Immature natural killer cell (primary cell): ENCODE measurements at regions not wholly inside any gene's neighbourhood (a gene's known extent, or its start where the extent isn't known, plus 50 kb on each side); places are given as distances from the start of the nearest gene placed in this dataset.
A peak's percentile ranks its signal among the peaks of the same experiment; 100 is the strongest.

Experiments used
- DNase-seq, 3 donors: peaks; one replicate each; pipeline ENCODE4 v3.0.0; 2022; ENCODE audit warnings: mixed read lengths in 1 of 3
- H3K27ac Mint-ChIP-seq, 6 donors: one replicate each; pipeline ENCODE4 v1.8.0; 2020; ENCODE audit warnings: mixed read lengths in 6 of 6, mild to moderate bottlenecking in 5 of 6, inconsistent platforms in 4 of 6, moderate library complexity in 3 of 6
- H3K27me3 Mint-ChIP-seq, 3 donors: one replicate each; pipeline ENCODE4 v1.8.0; 2020 to 2021; ENCODE audit warnings: low read depth in 3 of 3, mild to moderate bottlenecking in 3 of 3, mixed read lengths in 3 of 3, moderate library complexity in 3 of 3, inconsistent platforms in 1 of 3
- H3K36me3 Mint-ChIP-seq, 3 donors: one replicate each; pipeline ENCODE4 v1.8.0; 2020; ENCODE audit warnings: mixed read lengths in 3 of 3, inconsistent platforms in 2 of 3, mild to moderate bottlenecking in 2 of 3
- H3K4me1 Mint-ChIP-seq, 2 donors: one replicate each; pipeline ENCODE4 v1.8.0; 2020; ENCODE audit warnings: inconsistent platforms in 2 of 2, mild to moderate bottlenecking in 2 of 2, mixed read lengths in 2 of 2, moderate library complexity in 1 of 2
- H3K4me3 Mint-ChIP-seq, 5 donors: one replicate each; pipeline ENCODE4 v1.8.0; 2020; ENCODE audit warnings: mild to moderate bottlenecking in 5 of 5, mixed read lengths in 5 of 5, inconsistent platforms in 3 of 5, moderate library complexity in 3 of 5
- H3K9me3 Mint-ChIP-seq, 6 donors: one replicate each; pipeline ENCODE4 v1.8.0; 2020; ENCODE audit warnings: mild to moderate bottlenecking in 6 of 6, mixed read lengths in 6 of 6, inconsistent platforms in 4 of 6, moderate library complexity in 3 of 6

DNA sequence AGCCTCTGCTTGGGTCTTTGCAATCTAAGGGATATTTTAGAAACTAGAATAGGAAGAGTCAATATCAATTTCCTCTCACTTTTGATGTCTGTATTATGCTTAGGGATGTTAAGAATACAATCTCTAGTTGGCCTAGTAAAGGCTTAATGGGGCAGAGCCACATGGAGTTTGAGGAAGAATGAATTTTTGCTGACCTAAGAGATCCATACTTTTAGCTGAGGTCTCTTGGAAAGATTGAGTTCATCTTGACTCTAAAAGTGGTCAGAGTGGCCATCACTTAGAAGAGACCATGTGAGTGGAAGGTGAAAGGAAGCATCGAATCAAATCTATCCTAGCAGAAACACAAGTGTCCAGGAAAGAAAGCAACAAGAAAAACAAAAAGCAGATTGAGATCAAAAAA, 92.2 kb upstream of the SLC28A3 start:
- Mint-ChIP-seq H3K9me3 (no peaks in the 10 kb centered on the region), H3K27ac (no peak overlapping the region), H3K4me1 (no peaks in the 10 kb centered on the region), H3K27me3 (no peaks in the 10 kb centered on the region), H3K4me3 (no peak overlapping the region), H3K36me3 (no peaks in the 10 kb centered on the region)
- no peak for DNase-seq

DNA sequence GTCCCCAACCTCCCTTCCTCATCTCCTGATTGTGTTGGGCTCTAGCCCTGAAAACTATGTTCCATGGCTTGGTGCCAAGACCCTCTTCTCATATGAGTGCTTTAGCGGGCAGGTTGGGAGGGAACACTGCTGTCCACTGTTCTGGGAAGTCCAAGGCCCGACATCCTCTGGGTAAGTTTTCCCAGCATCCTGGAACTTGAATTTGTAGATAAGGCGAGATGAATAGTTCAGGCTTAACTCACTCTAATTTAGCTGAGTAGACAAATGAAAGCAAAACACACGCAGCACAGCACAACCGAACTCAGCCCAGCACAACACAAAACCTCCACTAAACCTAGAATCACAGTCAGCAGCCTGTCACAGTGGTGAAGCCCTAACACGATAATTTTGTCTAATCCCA, 95.3 kb upstream of the SLC28A3 start:
- peaks cover 0 to 5% (median 0%) of the 10 kb centered on the region in 3 donors for H3K27me3 Mint-ChIP-seq
- DNase-seq: no peak
- no peaks in the 10 kb centered on the region for H3K9me3 Mint-ChIP-seq
- no peak overlapping the region for H3K4me3 Mint-ChIP-seq
- no peaks in the 10 kb centered on the region for H3K36me3 Mint-ChIP-seq
- H3K4me1 Mint-ChIP-seq: no peaks in the 10 kb centered on the region
- H3K27ac Mint-ChIP-seq: no peak overlapping the region

DNA sequence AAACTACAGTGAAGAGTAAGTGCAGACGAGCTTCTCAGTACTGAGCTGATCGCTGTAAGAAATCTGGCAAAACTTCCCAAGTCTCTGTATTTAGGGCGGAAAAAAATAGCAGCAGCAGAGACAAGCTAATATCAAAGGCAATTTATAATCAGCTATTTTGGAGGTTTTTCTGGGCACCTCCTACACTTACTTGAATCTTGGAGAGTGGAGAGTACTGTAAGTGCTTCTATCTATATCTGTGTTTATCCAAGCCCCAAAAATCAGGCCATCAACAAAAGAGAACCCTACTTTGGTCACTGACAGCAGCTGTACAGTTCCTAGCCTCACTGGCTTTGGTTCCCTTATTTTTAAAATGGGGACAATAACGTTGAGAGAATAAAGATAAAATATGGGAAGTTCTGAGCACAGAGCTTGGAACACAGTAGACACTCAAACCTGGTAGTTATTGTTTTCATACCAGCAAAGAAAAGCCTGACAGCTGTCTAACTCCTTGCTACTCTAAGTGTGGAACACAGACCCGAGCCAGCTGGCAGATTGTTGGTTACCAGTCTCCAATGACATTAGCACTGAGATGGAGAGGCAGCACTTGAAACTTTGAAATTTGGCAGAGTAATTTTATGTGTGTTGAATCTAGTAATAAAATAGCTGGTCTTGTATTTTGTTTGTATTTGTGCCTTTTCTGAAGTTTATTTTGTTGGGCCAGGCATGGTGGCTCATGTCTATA, 96.0 kb upstream of the SLC28A3 start:
- H3K4me1 Mint-ChIP-seq: no peaks in the 10 kb centered on the region
- no peak overlapping the region for H3K27ac Mint-ChIP-seq
- H3K4me3 Mint-ChIP-seq: no peak overlapping the region
- H3K27me3 Mint-ChIP-seq: peaks cover 0 to 5% (median 0%) of the 10 kb centered on the region in 3 donors
- no peaks in the 10 kb centered on the region for H3K36me3 Mint-ChIP-seq
- DNase-seq: no peak
- no peaks in the 10 kb centered on the region for H3K9me3 Mint-ChIP-seq

GRCh38 chr9:84438391-84438790, 97.8 kb upstream of the SLC28A3 start:
- peaks cover 0 to 7% (median 5%) of the 10 kb centered on the region in 3 donors for H3K27me3 Mint-ChIP-seq
- no peak overlapping the region for H3K27ac Mint-ChIP-seq
- peaks cover 16 to 18% of the 10 kb centered on the region in 2 donors for H3K4me1 Mint-ChIP-seq
- no peaks in the 10 kb centered on the region for H3K9me3 Mint-ChIP-seq
- no peak for DNase-seq
- no peak overlapping the region for H3K4me3 Mint-ChIP-seq
- H3K36me3 Mint-ChIP-seq: no peaks in the 10 kb centered on the region

- Mint-ChIP-seq H3K4me1 (peaks cover 23 to 27% of the 10 kb centered on the region in 2 donors), H3K4me3 (no peak overlapping the region), H3K27ac (no peak overlapping the region), H3K36me3 (no peaks in the 10 kb centered on the region), H3K9me3 (no peaks in the 10 kb centered on the region), H3K27me3 (peaks cover 0 to 7% (median 5%) of the 10 kb centered on the region in 3 donors)
- DNase-seq: no peak
Measured at GRCh38 chr9:84439250-84439649, 98.7 kb upstream of the SLC28A3 start.

DNA sequence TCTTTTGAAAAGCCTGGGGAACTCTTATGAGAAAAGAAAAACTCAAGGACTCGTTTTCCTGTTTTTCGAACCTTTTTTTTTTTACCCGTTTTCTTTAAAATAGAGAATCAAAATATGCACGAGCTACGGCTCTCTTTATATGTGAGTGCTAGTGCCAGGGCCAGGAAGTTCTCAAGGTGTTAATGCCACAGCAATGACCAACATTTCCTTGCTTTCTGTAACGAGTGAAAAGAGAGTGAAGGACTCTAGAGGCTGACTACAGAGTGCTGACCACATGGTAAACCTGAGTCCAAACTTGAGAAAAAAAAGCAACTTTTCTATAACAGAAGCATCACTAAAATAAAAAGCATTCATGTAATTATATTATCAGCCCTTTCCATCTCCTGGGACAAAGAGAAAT, 102.2 kb upstream of the SLC28A3 start:
- DNase-seq: peak; percentile 26 to 42 (median 33)
- H3K27ac Mint-ChIP-seq: peak overlapping the region; percentile 65 to 80 (median 71)
- no peaks in the 10 kb centered on the region for H3K36me3 Mint-ChIP-seq
- peak overlapping the region; percentile 77 to 85 (median 79) for H3K4me3 Mint-ChIP-seq
- no peaks in the 10 kb centered on the region for H3K9me3 Mint-ChIP-seq
- H3K27me3 Mint-ChIP-seq: peaks cover 3 to 7% (median 5%) of the 10 kb centered on the region in 3 donors
- peaks cover 33 to 46% of the 10 kb centered on the region in 2 donors for H3K4me1 Mint-ChIP-seq

DNA sequence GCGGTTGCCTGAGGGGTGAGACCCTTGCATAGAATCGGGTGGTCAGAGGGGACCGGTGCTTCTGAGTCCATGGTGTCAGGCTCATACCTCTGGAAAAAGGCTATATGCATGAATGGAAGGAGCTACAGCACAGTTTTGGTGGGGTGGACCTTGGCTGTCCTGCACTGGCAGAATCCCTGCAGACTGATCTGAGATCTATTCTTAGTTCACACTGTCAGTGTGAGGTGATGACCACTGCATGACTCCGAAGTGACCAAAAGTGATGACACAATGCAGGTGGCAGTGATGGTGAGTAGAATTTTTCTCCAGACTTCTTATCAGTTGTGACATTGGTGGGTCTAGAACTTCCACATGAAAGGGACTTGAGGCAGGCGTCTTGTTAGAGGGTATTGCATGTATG, 105.2 kb upstream of the SLC28A3 start:
- Mint-ChIP-seq H3K4me3 (no peak overlapping the region), H3K36me3 (no peaks in the 10 kb centered on the region), H3K27ac (no peak overlapping the region), H3K9me3 (no peaks in the 10 kb centered on the region), H3K4me1 (peaks cover 33 to 46% of the 10 kb centered on the region in 2 donors), H3K27me3 (peaks cover under 1 to 9% (median 3%) of the 10 kb centered on the region in 3 donors)
- no peak for DNase-seq

DNA sequence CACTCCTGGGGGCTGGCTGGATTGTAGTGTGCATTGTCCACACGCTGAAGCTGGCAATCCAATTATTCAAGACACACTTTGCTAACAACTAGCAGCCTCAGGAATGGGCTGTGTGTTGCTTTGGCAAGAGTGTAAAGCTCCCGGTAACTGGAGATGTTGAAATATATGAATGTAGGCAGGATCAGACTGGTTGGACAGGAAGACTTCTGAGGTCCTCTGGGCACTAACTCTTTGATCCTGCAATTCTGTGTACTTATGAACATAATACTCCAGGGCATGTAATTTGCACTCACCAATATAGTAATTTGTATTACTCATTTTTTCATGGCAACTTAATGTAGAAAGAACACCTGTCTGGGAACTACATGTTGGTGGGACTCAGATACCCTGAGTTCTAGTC, 106.7 kb upstream of the SLC28A3 start:
- no peaks in the 10 kb centered on the region for H3K9me3 Mint-ChIP-seq
- peaks cover 26 to 38% of the 10 kb centered on the region in 2 donors for H3K4me1 Mint-ChIP-seq
- H3K36me3 Mint-ChIP-seq: no peaks in the 10 kb centered on the region
- H3K27me3 Mint-ChIP-seq: peaks cover 3 to 9% (median 5%) of the 10 kb centered on the region in 3 donors
- H3K27ac Mint-ChIP-seq: no peak overlapping the region
- H3K4me3 Mint-ChIP-seq: no peak overlapping the region
- DNase-seq: no peak

GRCh38 chr9:84450029-84450428, 109.5 kb upstream of the SLC28A3 start:
- Mint-ChIP-seq H3K9me3 (no peaks in the 10 kb centered on the region), H3K4me3 (no peak overlapping the region), H3K27ac (no peak overlapping the region), H3K4me1 (peaks cover 4 to 11% of the 10 kb centered on the region in 2 donors), H3K27me3 (peaks cover 2 to 5% (median 3%) of the 10 kb centered on the region in 3 donors), H3K36me3 (no peaks in the 10 kb centered on the region)
- no peak for DNase-seq

- Mint-ChIP-seq H3K4me3 (no peak overlapping the region), H3K27ac (no peak overlapping the region), H3K27me3 (peaks cover 2 to 12% (median 8%) of the 10 kb centered on the region in 3 donors), H3K36me3 (no peaks in the 10 kb centered on the region), H3K9me3 (peaks cover 0 to 4% (median 0%) of the 10 kb centered on the region in 6 donors), H3K4me1 (no peaks in the 10 kb centered on the region)
- DNase-seq: no peak
Measured at GRCh38 chr9:84456527-84456926, 116.0 kb upstream of the SLC28A3 start.

- DNase-seq: no peak
- no peak overlapping the region for H3K27ac Mint-ChIP-seq
- H3K9me3 Mint-ChIP-seq: peaks cover 0 to 2% (median 0%) of the 10 kb centered on the region in 6 donors
- H3K27me3 Mint-ChIP-seq: peaks cover 4 to 13% (median 11%) of the 10 kb centered on the region in 3 donors
- no peak overlapping the region for H3K4me3 Mint-ChIP-seq
- no peaks in the 10 kb centered on the region for H3K36me3 Mint-ChIP-seq
- H3K4me1 Mint-ChIP-seq: peaks cover 3 to 5% of the 10 kb centered on the region in 2 donors
Measured at GRCh38 chr9:84460695-84461094, 120.1 kb upstream of the SLC28A3 start.

DNA sequence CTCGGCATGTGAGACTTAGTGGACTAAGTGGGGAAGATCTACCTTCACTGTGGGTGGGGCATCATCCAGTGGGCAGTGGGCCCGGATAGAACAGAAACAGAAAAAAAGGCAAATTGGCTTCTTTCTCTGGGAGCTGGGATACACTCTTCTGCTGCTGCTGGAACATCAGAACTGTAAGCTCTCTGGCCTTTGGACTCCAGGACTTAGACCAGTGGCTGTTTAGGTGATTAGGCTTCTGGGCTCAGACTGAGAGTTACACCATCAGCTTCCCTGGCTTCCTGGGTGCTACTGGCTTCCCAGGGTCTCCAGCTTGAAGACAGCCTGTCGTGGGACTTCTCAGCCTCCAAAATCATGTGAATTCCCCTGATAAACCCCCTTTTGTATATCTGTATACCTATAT, 122.7 kb upstream of the SLC28A3 start:
- Mint-ChIP-seq H3K4me1 (peaks cover 27 to 30% of the 10 kb centered on the region in 2 donors), H3K36me3 (no peaks in the 10 kb centered on the region), H3K4me3 (no peak overlapping the region), H3K9me3 (no peaks in the 10 kb centered on the region), H3K27ac (no peak overlapping the region), H3K27me3 (peaks cover 7 to 15% (median 12%) of the 10 kb centered on the region in 3 donors)
- DNase-seq: no peak

- Mint-ChIP-seq H3K36me3 (no peaks in the 10 kb centered on the region), H3K27ac (peak overlapping the region; percentile 68 to 87 (median 84)), H3K27me3 (peaks cover 3 to 11% (median 10%) of the 10 kb centered on the region in 3 donors)
Measured at GRCh38 chr9:84466580-84467285, 126.2 kb upstream of the SLC28A3 start.

GRCh38 chr9:84471816-84472215, 131.3 kb upstream of the SLC28A3 start:
- Mint-ChIP-seq H3K27me3 (peaks cover 3 to 7% (median 7%) of the 10 kb centered on the region in 3 donors), H3K4me3 (no peak overlapping the region), H3K36me3 (no peaks in the 10 kb centered on the region), H3K27ac (no peak overlapping the region), H3K4me1 (peaks cover 13 to 16% of the 10 kb centered on the region in 2 donors), H3K9me3 (peaks cover 0 to 8% (median 0%) of the 10 kb centered on the region in 6 donors)
- no peak for DNase-seq

More at GRCh38 chr9:84466580-84467285, 126.2 kb upstream of the SLC28A3 start:
- Mint-ChIP-seq H3K4me1 (peaks cover 27 to 32% of the 10 kb centered on the region in 2 donors), H3K9me3 (no peaks in the 10 kb centered on the region), H3K4me3 (peak overlapping the region; percentile 36 to 78 (median 53))
- DNase-seq: peak; percentile 21 to 28 (median 22)
